Smooth muscle cell (in vitro differentiated cells): ENCODE measurements at regions not wholly inside any gene's neighbourhood (a gene's known extent, or its start where the extent isn't known, plus 50 kb on each side); places are given as distances from the start of the nearest gene placed in this dataset.
A peak's percentile ranks its signal among the peaks of the same experiment; 100 is the strongest.
"Not testable (repeated sequence)": the region's sequence is repeated elsewhere in the genome, so short reads cannot be mapped to it uniquely, and the experiment has no call there.

Experiments used
- DNase-seq: peaks from one replicate; lab custom pipeline; 2025; ENCODE audit not compliant: unreplicated experiment; lab: John Stamatoyannopoulos, UW
- H2AFZ ChIP-seq: fragments of 200-600 bp; sonication (generic); 2 replicates; pipeline ENCODE4 v1.6.0; 2016; ENCODE audit warnings: antibody characterized with exemption, low read depth, mild to moderate bottlenecking
- H3F3A ChIP-seq: fragments of 200-600 bp; sonication (generic); 2 replicates; pipeline ENCODE4 v1.6.0; 2017; ENCODE audit warnings: antibody characterized with exemption, low read depth
- H3K27ac ChIP-seq: fragments of 200-600 bp; sonication (generic); 2 replicates; pipeline ENCODE4 v1.5.1; 2016; ENCODE audit warnings: low read depth, mild to moderate bottlenecking
- H3K27me3 ChIP-seq: fragments of 200-600 bp; sonication (generic); 2 replicates; pipeline ENCODE4 v1.6.1; 2016; ENCODE audit warnings: low read depth, mild to moderate bottlenecking
- H3K36me3 ChIP-seq: fragments of 200-600 bp; sonication (generic); 2 replicates; pipeline ENCODE4 v1.5.1; 2016; ENCODE audit warnings: low read depth
- H3K4me1 ChIP-seq: fragments of 200-600 bp; sonication (generic); 2 replicates; pipeline ENCODE4 v1.5.1; 2016; ENCODE audit warnings: low read depth
- H3K4me2 ChIP-seq: fragments of 200-600 bp; sonication (generic); 2 replicates; pipeline ENCODE4 v1.6.0; 2016; ENCODE audit warnings: mild to moderate bottlenecking
- H3K4me3 ChIP-seq: fragments of 200-600 bp; sonication (generic); 2 replicates; pipeline ENCODE4 v1.5.1; 2016; ENCODE audit warnings: mild to moderate bottlenecking
- H3K79me2 ChIP-seq: fragments of 200-600 bp; sonication (generic); 2 replicates; pipeline ENCODE4 v1.6.0; 2016; ENCODE audit warnings: low read depth, mild to moderate bottlenecking
- H3K9ac ChIP-seq: fragments of 200-600 bp; sonication (generic); 2 replicates; pipeline ENCODE4 v1.6.0; 2016; ENCODE audit warnings: low read depth
- H3K9me3 ChIP-seq: fragments of 200-600 bp; sonication (generic); replicated peaks from 2 replicates; pipeline ENCODE4 v1.5.1; 2016; ENCODE audit warnings: low read depth
- H4K20me1 ChIP-seq: fragments of 200-600 bp; sonication (generic); 2 replicates; pipeline ENCODE4 v1.6.0; 2016; ENCODE audit warnings: low read depth
- CTCF ChIP-seq: fragments of 200-600 bp; sonication (generic); IDR thresholded peaks from 2 replicates; pipeline ENCODE4 v1.5.1; 2017; ENCODE audit warnings: borderline replicate concordance, mild to moderate bottlenecking, antibody characterized with exemption; ENCODE audit not compliant: insufficient read depth, poor library complexity, severe bottlenecking
- WGBS: methylation state at CpG from one replicate; pipeline ENCODE4 v1.1.7; 2016; ENCODE audit warnings: low lambda C conversion rate; 5-methylcytosine and 5-hydroxymethylcytosine counted together

GRCh38 chr2:111473522-111473921 is 352.8 kb downstream of the BCL2L11 start:
- peaks cover 29% of the 10 kb centered on the region for H3K79me2 ChIP-seq
- WGBS: 35% methylated on average over 2 of the region's 3 CpGs
- H2AFZ ChIP-seq: not testable (repeated sequence)

GRCh38 chr2:111474198-111474705 is 353.5 kb downstream of the BCL2L11 start:
- H3K4me2 ChIP-seq, DNase-seq, H3K4me1 ChIP-seq, H3K36me3 ChIP-seq, H3K9me3 ChIP-seq, H3K27ac ChIP-seq, H2AFZ ChIP-seq, H3K9ac ChIP-seq, H3K4me3 ChIP-seq, H3F3A ChIP-seq, H3K27me3 ChIP-seq: not testable (repeated sequence)
- peaks cover 57% of the 10 kb centered on the region for H4K20me1 ChIP-seq
- peaks cover 29% of the 10 kb centered on the region for H3K79me2 ChIP-seq
- 89% methylated on average over 8 of the region's 8 CpGs for WGBS

More at GRCh38 chr2:111473522-111473921, 352.8 kb downstream of the BCL2L11 start:
- not testable (repeated sequence) for H3K9ac ChIP-seq, H3K4me2 ChIP-seq, H3K27me3 ChIP-seq, H3K4me3 ChIP-seq, H3K4me1 ChIP-seq, H3K27ac ChIP-seq, DNase-seq, H3F3A ChIP-seq, H3K9me3 ChIP-seq, H3K36me3 ChIP-seq
- H4K20me1 ChIP-seq: peaks cover 57% of the 10 kb centered on the region

GRCh38 chr2:111478335-111478734 is 357.6 kb downstream of the BCL2L11 start:
- not testable (repeated sequence) for H3K4me1 ChIP-seq, H3K4me3 ChIP-seq, H3K9me3 ChIP-seq, H3K27me3 ChIP-seq, H3F3A ChIP-seq, H3K9ac ChIP-seq, H3K36me3 ChIP-seq, DNase-seq, H2AFZ ChIP-seq
- H4K20me1 ChIP-seq: peaks cover 27% of the 10 kb centered on the region
- TF ChIP-seq CTCF: peak; percentile 33
- H3K27ac ChIP-seq: peak overlapping the region; percentile 44
- WGBS: 89% methylated on average over 3 of the region's 3 CpGs
- H3K79me2 ChIP-seq: peaks cover 19% of the 10 kb centered on the region
- H3K4me2 ChIP-seq: peak overlapping the region; percentile 65

- not testable (repeated sequence) for DNase-seq, H3K9ac ChIP-seq, H3K9me3 ChIP-seq, H3K27me3 ChIP-seq, H3K4me1 ChIP-seq, H3F3A ChIP-seq, H3K4me3 ChIP-seq, H3K36me3 ChIP-seq, H2AFZ ChIP-seq
- Histone ChIP-seq H3K27ac (peak overlapping the region; percentile 44), H3K4me2 (peak overlapping the region; percentile 65), H4K20me1 (peaks cover 25% of the 10 kb centered on the region), H3K79me2 (peaks cover 19% of the 10 kb centered on the region)
- 78% methylated on average over 14 of the region's 14 CpGs for WGBS
Measured at GRCh38 chr2:111478871-111479318, 358.2 kb downstream of the BCL2L11 start.

GRCh38 chr2:111480016-111480625 is 359.4 kb downstream of the BCL2L11 start:
- peak overlapping the region; percentile 97 for H3K27ac ChIP-seq

GRCh38 chr2:111480633-111481032 is 359.9 kb downstream of the BCL2L11 start:
- H3F3A ChIP-seq, H3K4me1 ChIP-seq, H3K36me3 ChIP-seq, DNase-seq, H2AFZ ChIP-seq, H3K27me3 ChIP-seq, H3K4me3 ChIP-seq, H3K9me3 ChIP-seq: not testable (repeated sequence)
- Histone ChIP-seq H3K27ac (peak overlapping the region; percentile 97), H3K79me2 (peaks cover 21% of the 10 kb centered on the region), H3K4me2 (peak overlapping the region; percentile 77), H3K9ac (peak overlapping the region; percentile 83), H4K20me1 (peaks cover 15% of the 10 kb centered on the region)
- 33% methylated on average over 8 of the region's 8 CpGs for WGBS

More at GRCh38 chr2:111480016-111480625, 359.4 kb downstream of the BCL2L11 start:
- not testable (repeated sequence) for DNase-seq, H2AFZ ChIP-seq, H3K4me1 ChIP-seq, H3K27me3 ChIP-seq, H3K9me3 ChIP-seq, H3K36me3 ChIP-seq, H3F3A ChIP-seq, H3K4me3 ChIP-seq
- 33% methylated on average over 10 of the region's 10 CpGs for WGBS
- Histone ChIP-seq H3K9ac (peak overlapping the region; percentile 83), H3K79me2 (peaks cover 19% of the 10 kb centered on the region), H3K4me2 (peak overlapping the region; percentile 77), H4K20me1 (peaks cover 15% of the 10 kb centered on the region)

GRCh38 chr2:111481219-111481618 is 360.5 kb downstream of the BCL2L11 start:
- H3K36me3 ChIP-seq, H3F3A ChIP-seq, H2AFZ ChIP-seq, H3K4me1 ChIP-seq, H3K4me2 ChIP-seq, DNase-seq, H3K9me3 ChIP-seq, H3K27me3 ChIP-seq, H3K4me3 ChIP-seq: not testable (repeated sequence)
- peaks cover 14% of the 10 kb centered on the region for H4K20me1 ChIP-seq
- H3K9ac ChIP-seq: peak overlapping the region; percentile 83
- WGBS: 27% methylated on average over 11 of the region's 11 CpGs
- H3K27ac ChIP-seq: peak overlapping the region; percentile 97
- peaks cover 21% of the 10 kb centered on the region for H3K79me2 ChIP-seq
